ENCODE measurements at regions not wholly inside any gene's neighbourhood (a gene's known extent, or its start where the extent isn't known, plus 50 kb on each side); places are given as distances from the start of the nearest gene placed in this dataset.

GRCh38 chr7:24102988-24103387, 181.0 kb upstream of the NPY start:
- TF ChIP-seq POLR2A (IDR thresholded peaks at IDR 0.05), result no peak
- TF ChIP-seq, protein P1, sequence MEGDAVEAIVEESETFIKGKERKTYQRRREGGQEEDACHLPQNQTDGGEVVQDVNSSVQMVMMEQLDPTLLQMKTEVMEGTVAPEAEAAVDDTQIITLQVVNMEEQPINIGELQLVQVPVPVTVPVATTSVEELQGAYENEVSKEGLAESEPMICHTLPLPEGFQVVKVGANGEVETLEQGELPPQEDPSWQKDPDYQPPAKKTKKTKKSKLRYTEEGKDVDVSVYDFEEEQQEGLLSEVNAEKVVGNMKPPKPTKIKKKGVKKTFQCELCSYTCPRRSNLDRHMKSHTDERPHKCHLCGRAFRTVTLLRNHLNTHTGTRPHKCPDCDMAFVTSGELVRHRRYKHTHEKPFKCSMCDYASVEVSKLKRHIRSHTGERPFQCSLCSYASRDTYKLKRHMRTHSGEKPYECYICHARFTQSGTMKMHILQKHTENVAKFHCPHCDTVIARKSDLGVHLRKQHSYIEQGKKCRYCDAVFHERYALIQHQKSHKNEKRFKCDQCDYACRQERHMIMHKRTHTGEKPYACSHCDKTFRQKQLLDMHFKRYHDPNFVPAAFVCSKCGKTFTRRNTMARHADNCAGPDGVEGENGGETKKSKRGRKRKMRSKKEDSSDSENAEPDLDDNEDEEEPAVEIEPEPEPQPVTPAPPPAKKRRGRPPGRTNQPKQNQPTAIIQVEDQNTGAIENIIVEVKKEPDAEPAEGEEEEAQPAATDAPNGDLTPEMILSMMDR (IDR thresholded peaks at IDR 0.05), result no peak
